Astrocyte (in vitro differentiated cells and primary cell): ENCODE measurements at regions not wholly inside any gene's neighbourhood (a gene's known extent, or its start where the extent isn't known, plus 50 kb on each side); places are given as distances from the start of the nearest gene placed in this dataset.

ENCODE experiments used
- DNase-seq: peaks from one replicate; pipeline ENCODE4 v3.0.0-alpha.2; 2010; ENCODE audit warnings: low read depth
- FAIRE-seq: peaks from 2 replicates; lab custom pipeline; 2011; peaks lifted over from hg19 to GRCh38; lab: Jason Lieb, UNC
- H2AFZ ChIP-seq: 2 replicates; pipeline ENCODE4 v1.6.0; 2012; ENCODE audit warnings: low read depth, low read length, inconsistent platforms
- H3K27ac ChIP-seq: 2 replicates; pipeline ENCODE4 v1.5.1; 2011; ENCODE audit warnings: low read depth, low read length, inconsistent platforms
- H3K27me3 ChIP-seq: 2 replicates; pipeline ENCODE4 v1.6.0; 2011; ENCODE audit warnings: low read length, inconsistent platforms; ENCODE audit not compliant: insufficient read depth
- H3K36me3 ChIP-seq: 2 replicates; pipeline ENCODE4 v1.5.1; 2011; ENCODE audit warnings: low read length, inconsistent platforms; ENCODE audit not compliant: insufficient read depth
- H3K4me1 ChIP-seq: 2 replicates; pipeline ENCODE4 v1.5.1; 2011; ENCODE audit warnings: low read length, inconsistent platforms; ENCODE audit not compliant: insufficient read depth
- H3K4me2 ChIP-seq: 2 replicates; pipeline ENCODE4 v1.6.0; 2012; ENCODE audit warnings: low read length, inconsistent platforms
- H3K4me3 ChIP-seq: 2 replicates; pipeline ENCODE4 v1.5.1; 2011; ENCODE audit warnings: low read depth, mild to moderate bottlenecking, low read length, inconsistent platforms; ENCODE audit not compliant: insufficient read depth
- H3K79me2 ChIP-seq: 2 replicates; pipeline ENCODE4 v1.6.0; 2012; ENCODE audit warnings: mild to moderate bottlenecking, low read length, inconsistent platforms; ENCODE audit not compliant: insufficient read depth
- H3K9ac ChIP-seq: 2 replicates; pipeline ENCODE4 v1.6.0; 2012; ENCODE audit warnings: mild to moderate bottlenecking, low read length, inconsistent platforms
- H3K9me3 ChIP-seq: 2 replicates; pipeline ENCODE4 v1.5.1; 2012; ENCODE audit warnings: low read depth, mild to moderate bottlenecking, low read length, inconsistent platforms; ENCODE audit not compliant: insufficient read depth
- H4K20me1 ChIP-seq: 2 replicates; pipeline ENCODE4 v1.6.0; 2012; ENCODE audit warnings: low read length, inconsistent platforms; ENCODE audit not compliant: insufficient read depth
- H3K27ac Mint-ChIP-seq: one replicate; pipeline ENCODE4 v1.8.0; 2021; ENCODE audit warnings: mild to moderate bottlenecking, mixed read lengths; ENCODE audit not compliant: unreplicated experiment
- H3K27me3 Mint-ChIP-seq: one replicate; pipeline ENCODE4 v1.8.0; 2021; ENCODE audit warnings: low read depth, mixed read lengths; ENCODE audit not compliant: unreplicated experiment
- H3K36me3 Mint-ChIP-seq: one replicate; pipeline ENCODE4 v1.8.0; 2021; ENCODE audit warnings: low read depth, mixed read lengths; ENCODE audit not compliant: unreplicated experiment
- H3K4me1 Mint-ChIP-seq: one replicate; pipeline ENCODE4 v1.8.0; 2021; ENCODE audit warnings: low read depth, mixed read lengths; ENCODE audit not compliant: unreplicated experiment
- H3K4me3 Mint-ChIP-seq: one replicate; pipeline ENCODE4 v1.8.0; 2021; ENCODE audit warnings: mild to moderate bottlenecking, moderate library complexity, mixed read lengths; ENCODE audit not compliant: unreplicated experiment
- H3K9me3 Mint-ChIP-seq: one replicate; pipeline ENCODE4 v1.8.0; 2021; ENCODE audit warnings: mild to moderate bottlenecking, mixed read lengths; ENCODE audit not compliant: unreplicated experiment
- CTCF ChIP-seq: IDR thresholded peaks from 2 replicates; pipeline ENCODE4 v1.5.1; 2011; ENCODE audit warnings: low read depth, mild to moderate bottlenecking, inconsistent platforms, low read length, moderate library complexity; ENCODE audit not compliant: insufficient read depth
- EZH2 ChIP-seq: IDR thresholded peaks from 2 replicates; pipeline ENCODE4 v1.6.1; 2012; ENCODE audit warnings: mild to moderate bottlenecking, low read length, inconsistent platforms; ENCODE audit not compliant: insufficient read depth

GRCh38 chr2:215817046-215817445 lies 196.3 kb downstream of the MREG start:
- DNase-seq (no peak), FAIRE-seq (no peak)
- no peak overlapping the region for H3K27ac Mint-ChIP-seq
- Histone ChIP-seq H4K20me1 (no peaks in the 10 kb centered on the region), H3K4me3 (no peak overlapping the region), H3K36me3 (no peaks in the 10 kb centered on the region), H3K79me2 (no peaks in the 10 kb centered on the region), H3K4me2 (no peak overlapping the region), H2AFZ (no peak overlapping the region), H3K27ac (no peak overlapping the region), H3K27me3 (no peaks in the 10 kb centered on the region), H3K9me3 (no peaks in the 10 kb centered on the region), H3K9ac (no peak overlapping the region), H3K4me1 (peaks cover 10% of the 10 kb centered on the region)
- H3K4me3 Mint-ChIP-seq = no peak overlapping the region
- TF ChIP-seq CTCF (no peak), EZH2 (no peak)
- peaks cover 12% of the 10 kb centered on the region for H3K4me1 Mint-ChIP-seq
- peaks cover 18% of the 10 kb centered on the region for H3K9me3 Mint-ChIP-seq
- no peaks in the 10 kb centered on the region for H3K27me3 Mint-ChIP-seq
- H3K36me3 Mint-ChIP-seq = peaks cover 2% of the 10 kb centered on the region

GRCh38 chr2:215816424-215816823 lies 196.9 kb downstream of the MREG start:
- Histone ChIP-seq H3K79me2 (no peaks in the 10 kb centered on the region), H3K27me3 (no peaks in the 10 kb centered on the region), H3K4me3 (no peak overlapping the region), H3K36me3 (no peaks in the 10 kb centered on the region), H3K27ac (no peak overlapping the region), H3K4me1 (peaks cover 10% of the 10 kb centered on the region), H3K4me2 (no peak overlapping the region), H3K9ac (no peak overlapping the region), H3K9me3 (no peaks in the 10 kb centered on the region), H4K20me1 (no peaks in the 10 kb centered on the region), H2AFZ (no peak overlapping the region)
- H3K4me1 Mint-ChIP-seq = peaks cover 14% of the 10 kb centered on the region
- FAIRE-seq (no peak), DNase-seq (no peak)
- H3K4me3 Mint-ChIP-seq = no peak overlapping the region
- no peaks in the 10 kb centered on the region for H3K27me3 Mint-ChIP-seq
- peaks cover 2% of the 10 kb centered on the region for H3K36me3 Mint-ChIP-seq
- H3K9me3 Mint-ChIP-seq = peaks cover 14% of the 10 kb centered on the region
- TF ChIP-seq EZH2 (no peak), CTCF (no peak)
- H3K27ac Mint-ChIP-seq = no peak overlapping the region

DNA sequence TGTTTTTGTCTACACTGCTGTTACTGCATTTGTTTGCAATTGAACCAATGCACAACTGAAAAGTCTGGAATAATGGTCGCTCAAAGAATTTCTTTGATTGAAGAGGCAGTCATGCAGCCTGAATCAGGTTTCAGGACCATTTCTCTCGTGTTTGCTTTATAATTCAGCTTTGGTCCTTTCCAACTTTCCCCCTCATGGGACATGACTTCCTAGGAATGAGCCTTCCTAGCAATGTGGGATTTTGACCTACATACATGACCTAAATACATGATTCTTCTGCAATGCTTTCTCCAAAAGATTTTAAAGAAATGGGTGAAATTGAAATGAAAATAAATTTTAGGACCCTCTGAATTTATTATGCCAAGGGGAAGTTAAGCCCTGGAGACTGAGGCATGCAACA lies 197.4 kb downstream of the MREG start:
- no peaks in the 10 kb centered on the region for H3K79me2 ChIP-seq
- no peak overlapping the region for H2AFZ ChIP-seq
- peaks cover 14% of the 10 kb centered on the region for H3K4me1 Mint-ChIP-seq
- FAIRE-seq (no peak), DNase-seq (no peak)
- H3K4me3 Mint-ChIP-seq = no peak overlapping the region
- H4K20me1 ChIP-seq = no peaks in the 10 kb centered on the region
- peaks cover 10% of the 10 kb centered on the region for H3K4me1 ChIP-seq
- no peaks in the 10 kb centered on the region for H3K9me3 ChIP-seq
- H3K4me3 ChIP-seq = no peak overlapping the region
- no peak overlapping the region for H3K4me2 ChIP-seq
- peaks cover 2% of the 10 kb centered on the region for H3K36me3 Mint-ChIP-seq
- no peaks in the 10 kb centered on the region for H3K27me3 Mint-ChIP-seq
- H3K36me3 ChIP-seq = no peaks in the 10 kb centered on the region
- no peak overlapping the region for H3K9ac ChIP-seq
- H3K27ac ChIP-seq = no peak overlapping the region
- TF ChIP-seq EZH2 = no peak
- no peak for TF ChIP-seq CTCF
- no peaks in the 10 kb centered on the region for H3K27me3 ChIP-seq
- peaks cover 10% of the 10 kb centered on the region for H3K9me3 Mint-ChIP-seq
- no peak overlapping the region for H3K27ac Mint-ChIP-seq
